ENCODE measurements at regions not wholly inside any gene's neighbourhood (a gene's known extent, or its start where the extent isn't known, plus 50 kb on each side); places are given as distances from the start of the nearest gene placed in this dataset.
"Not testable (repeated sequence)": the region's sequence is repeated elsewhere in the genome, so short reads cannot be mapped to it uniquely, and the experiment has no call there.

DNA sequence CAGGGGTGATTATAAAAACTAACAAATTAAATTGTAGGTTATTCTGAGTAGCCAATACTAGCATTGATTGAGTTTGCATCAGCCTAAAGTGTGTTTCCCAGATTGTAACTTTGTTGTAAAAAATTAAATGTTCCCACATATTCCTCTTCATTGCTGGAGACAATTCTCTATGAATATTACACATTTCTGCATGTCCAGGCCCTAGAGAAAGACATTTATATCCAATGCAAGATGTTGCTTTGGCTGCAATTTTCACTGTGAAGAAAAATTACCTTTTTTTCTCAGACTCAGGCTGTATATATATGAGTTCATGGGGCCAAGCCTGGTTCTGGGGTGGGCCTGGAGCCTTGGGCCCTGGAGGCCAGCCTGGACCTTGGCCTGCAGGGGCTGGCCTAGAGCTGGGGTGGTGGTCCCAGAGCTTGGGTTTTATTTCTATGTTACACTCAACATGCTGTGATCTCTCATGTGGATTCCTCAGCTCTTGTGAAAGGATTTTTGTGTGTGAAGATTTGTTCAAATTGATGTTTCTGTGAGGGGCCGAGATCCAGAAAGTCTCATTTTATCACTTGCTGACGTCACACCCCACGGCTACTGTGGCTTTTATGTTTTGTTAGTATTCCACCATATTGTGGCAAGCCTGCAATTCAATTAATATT lies 232.5 kb downstream of the SPATA31A1 start:
- Histone ChIP-seq H3K9me3 (replicated peaks; ENCODE audit: insufficient read depth, low read length) (no peaks in the 10 kb centered on the region), H4K20me1 (ENCODE audit: insufficient read depth, low read length) (no peaks in the 10 kb centered on the region), H3K27ac (ENCODE audit: low read length) (no peak overlapping the region), H2AFZ (ENCODE audit: low read length) (no peak overlapping the region), H3K4me3 (ENCODE audit: low read length) (no peak overlapping the region), H3K9ac (ENCODE audit: low read length) (no peak overlapping the region), H3K36me3 (replicated peaks; ENCODE audit: insufficient read depth, low read length) (no peaks in the 10 kb centered on the region), H3K4me2 (ENCODE audit: low read depth, low read length) (no peak overlapping the region), H3K79me2 (ENCODE audit: low read length) (no peaks in the 10 kb centered on the region), H3F3A (ENCODE audit: insufficient read depth, low read length) (no peaks in the 10 kb centered on the region), H3K4me1 (ENCODE audit: low read length) (no peaks in the 10 kb centered on the region), H3K27me3 (replicated peaks; ENCODE audit: insufficient read depth, low read length) (no peaks in the 10 kb centered on the region), H3K9me2 (replicated peaks; ENCODE audit: insufficient read depth, low read length) (no peaks in the 10 kb centered on the region)
- DNase-seq, result no peak
- TF ChIP-seq, protein P1, sequence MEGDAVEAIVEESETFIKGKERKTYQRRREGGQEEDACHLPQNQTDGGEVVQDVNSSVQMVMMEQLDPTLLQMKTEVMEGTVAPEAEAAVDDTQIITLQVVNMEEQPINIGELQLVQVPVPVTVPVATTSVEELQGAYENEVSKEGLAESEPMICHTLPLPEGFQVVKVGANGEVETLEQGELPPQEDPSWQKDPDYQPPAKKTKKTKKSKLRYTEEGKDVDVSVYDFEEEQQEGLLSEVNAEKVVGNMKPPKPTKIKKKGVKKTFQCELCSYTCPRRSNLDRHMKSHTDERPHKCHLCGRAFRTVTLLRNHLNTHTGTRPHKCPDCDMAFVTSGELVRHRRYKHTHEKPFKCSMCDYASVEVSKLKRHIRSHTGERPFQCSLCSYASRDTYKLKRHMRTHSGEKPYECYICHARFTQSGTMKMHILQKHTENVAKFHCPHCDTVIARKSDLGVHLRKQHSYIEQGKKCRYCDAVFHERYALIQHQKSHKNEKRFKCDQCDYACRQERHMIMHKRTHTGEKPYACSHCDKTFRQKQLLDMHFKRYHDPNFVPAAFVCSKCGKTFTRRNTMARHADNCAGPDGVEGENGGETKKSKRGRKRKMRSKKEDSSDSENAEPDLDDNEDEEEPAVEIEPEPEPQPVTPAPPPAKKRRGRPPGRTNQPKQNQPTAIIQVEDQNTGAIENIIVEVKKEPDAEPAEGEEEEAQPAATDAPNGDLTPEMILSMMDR (IDR thresholded peaks at IDR 0.05; ENCODE audit: low read length), result no peak
- TF ChIP-seq EZH2 (optimal IDR thresholded peaks at IDR 0.05; ENCODE audit: low read depth, low read length) (no peak), EZH2phosphoT487 (IDR thresholded peaks at IDR 0.05; ENCODE audit: low read length) (no peak)

GRCh38 chr9:39588500-39589137 lies 233.2 kb downstream of the SPATA31A1 start:
- Histone ChIP-seq H3K27ac (ENCODE audit: low read length) (no peak overlapping the region), H3K27me3 (replicated peaks; ENCODE audit: insufficient read depth, low read length) (no peaks in the 10 kb centered on the region), H3K4me1 (ENCODE audit: low read length) (no peaks in the 10 kb centered on the region), H2AFZ (ENCODE audit: low read length) (no peak overlapping the region), H3K9ac (ENCODE audit: low read length) (no peak overlapping the region), H3K9me3 (replicated peaks; ENCODE audit: insufficient read depth, low read length) (no peaks in the 10 kb centered on the region), H3K79me2 (ENCODE audit: low read length) (no peaks in the 10 kb centered on the region), H3F3A (ENCODE audit: insufficient read depth, low read length) (no peaks in the 10 kb centered on the region), H3K9me2 (replicated peaks; ENCODE audit: insufficient read depth, low read length) (no peaks in the 10 kb centered on the region), H3K4me2 (ENCODE audit: low read depth, low read length) (no peak overlapping the region), H3K4me3 (ENCODE audit: low read length) (no peak overlapping the region), H4K20me1 (ENCODE audit: insufficient read depth, low read length) (no peaks in the 10 kb centered on the region), H3K36me3 (replicated peaks; ENCODE audit: insufficient read depth, low read length) (no peaks in the 10 kb centered on the region)
- no peak for TF ChIP-seq EZH2phosphoT487 (IDR thresholded peaks at IDR 0.05; ENCODE audit: low read length)
- no peak for TF ChIP-seq EZH2 (optimal IDR thresholded peaks at IDR 0.05; ENCODE audit: low read depth, low read length)
- TF ChIP-seq, protein P1 (IDR thresholded peaks at IDR 0.05; ENCODE audit: low read length), result no peak
- no peak for DNase-seq

DNA sequence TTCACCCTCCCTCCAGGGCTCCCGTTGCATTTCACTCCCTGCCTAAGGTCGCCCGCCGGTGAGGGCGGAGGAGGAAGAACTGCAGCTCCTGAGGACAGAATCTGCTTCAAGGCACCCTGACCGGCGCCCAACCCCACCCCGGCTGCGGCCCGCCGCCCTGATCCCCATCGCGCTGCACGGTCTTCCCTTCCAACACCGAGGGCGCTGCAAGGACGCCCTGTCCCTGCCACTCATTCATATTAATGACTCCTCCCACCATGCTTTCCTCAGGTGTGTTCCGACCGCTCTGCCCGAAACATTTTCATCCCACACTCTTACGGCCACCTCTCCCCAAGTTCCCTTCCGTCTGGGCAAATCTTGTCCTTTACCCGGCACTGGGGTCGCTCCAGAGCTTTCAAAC lies 248.6 kb downstream of the SPATA31A1 start:
- not testable (repeated sequence) for H3K9ac ChIP-seq (ENCODE audit: low read length)

GRCh38 chr9:39611449-39612231 lies 256.2 kb downstream of the SPATA31A1 start:
- H3K9me3 ChIP-seq (replicated peaks; ENCODE audit: insufficient read depth, low read length); H3K4me3 ChIP-seq (ENCODE audit: low read length); H2AFZ ChIP-seq (ENCODE audit: low read length); H3K9me2 ChIP-seq (replicated peaks; ENCODE audit: insufficient read depth, low read length); H3K27ac ChIP-seq (ENCODE audit: low read length); H3K79me2 ChIP-seq (ENCODE audit: low read length); H3K4me2 ChIP-seq (ENCODE audit: low read depth, low read length); H3F3A ChIP-seq (ENCODE audit: insufficient read depth, low read length); H3K27me3 ChIP-seq (replicated peaks; ENCODE audit: insufficient read depth, low read length); H3K4me1 ChIP-seq (ENCODE audit: low read length); DNase-seq; H3K9ac ChIP-seq (ENCODE audit: low read length); H3K36me3 ChIP-seq (replicated peaks; ENCODE audit: insufficient read depth, low read length); H4K20me1 ChIP-seq (ENCODE audit: insufficient read depth, low read length): not testable (repeated sequence)

More for the DNA sequence above, 248.6 kb downstream of the SPATA31A1 start:
- not testable (repeated sequence) for H3K4me2 ChIP-seq (ENCODE audit: low read depth, low read length); H3K4me1 ChIP-seq (ENCODE audit: low read length); H2AFZ ChIP-seq (ENCODE audit: low read length); DNase-seq; H3K4me3 ChIP-seq (ENCODE audit: low read length); H3K27ac ChIP-seq (ENCODE audit: low read length); H3F3A ChIP-seq (ENCODE audit: insufficient read depth, low read length); H4K20me1 ChIP-seq (ENCODE audit: insufficient read depth, low read length); H3K36me3 ChIP-seq (replicated peaks; ENCODE audit: insufficient read depth, low read length); H3K79me2 ChIP-seq (ENCODE audit: low read length); H3K27me3 ChIP-seq (replicated peaks; ENCODE audit: insufficient read depth, low read length); H3K9me3 ChIP-seq (replicated peaks; ENCODE audit: insufficient read depth, low read length); H3K9me2 ChIP-seq (replicated peaks; ENCODE audit: insufficient read depth, low read length)

GRCh38 chr9:39616480-39616879 lies 261.0 kb downstream of the SPATA31A1 start:
- H4K20me1 ChIP-seq (ENCODE audit: insufficient read depth, low read length); H3K4me2 ChIP-seq (ENCODE audit: low read depth, low read length); H3F3A ChIP-seq (ENCODE audit: insufficient read depth, low read length); H2AFZ ChIP-seq (ENCODE audit: low read length); H3K27me3 ChIP-seq (replicated peaks; ENCODE audit: insufficient read depth, low read length); H3K4me1 ChIP-seq (ENCODE audit: low read length); H3K9ac ChIP-seq (ENCODE audit: low read length); H3K9me3 ChIP-seq (replicated peaks; ENCODE audit: insufficient read depth, low read length); H3K9me2 ChIP-seq (replicated peaks; ENCODE audit: insufficient read depth, low read length); H3K27ac ChIP-seq (ENCODE audit: low read length); DNase-seq; H3K4me3 ChIP-seq (ENCODE audit: low read length); H3K36me3 ChIP-seq (replicated peaks; ENCODE audit: insufficient read depth, low read length); H3K79me2 ChIP-seq (ENCODE audit: low read length): not testable (repeated sequence)

DNA sequence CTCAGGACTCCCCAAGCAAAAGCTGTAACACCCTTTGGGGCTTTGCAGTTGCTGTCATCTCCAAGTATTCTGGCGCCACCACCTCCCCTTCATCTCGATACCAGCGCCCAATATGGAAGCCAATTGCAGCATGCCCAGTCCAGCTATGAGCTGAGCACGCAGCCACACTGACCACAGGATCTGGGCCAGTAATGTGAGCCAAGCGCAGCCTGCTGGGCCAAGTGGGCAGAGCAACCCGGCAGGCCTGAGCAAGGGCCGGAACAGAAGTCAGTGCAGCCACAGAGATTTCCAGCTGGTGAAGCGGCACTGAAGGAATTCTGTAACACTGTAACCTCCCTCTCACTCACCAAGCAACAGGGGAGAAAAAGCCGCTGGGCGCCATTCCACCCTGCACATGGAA lies 268.6 kb downstream of the SPATA31A1 start:
- H2AFZ ChIP-seq (ENCODE audit: low read length); H3K4me2 ChIP-seq (ENCODE audit: low read depth, low read length); H4K20me1 ChIP-seq (ENCODE audit: insufficient read depth, low read length); H3K9me2 ChIP-seq (replicated peaks; ENCODE audit: insufficient read depth, low read length); H3K36me3 ChIP-seq (replicated peaks; ENCODE audit: insufficient read depth, low read length); H3K9me3 ChIP-seq (replicated peaks; ENCODE audit: insufficient read depth, low read length); H3K79me2 ChIP-seq (ENCODE audit: low read length); H3K9ac ChIP-seq (ENCODE audit: low read length); H3K27ac ChIP-seq (ENCODE audit: low read length); H3K27me3 ChIP-seq (replicated peaks; ENCODE audit: insufficient read depth, low read length); DNase-seq; H3K4me1 ChIP-seq (ENCODE audit: low read length); H3F3A ChIP-seq (ENCODE audit: insufficient read depth, low read length); H3K4me3 ChIP-seq (ENCODE audit: low read length): not testable (repeated sequence)
